ENCODE measurements at regions not wholly inside any gene's neighbourhood (a gene's known extent, or its start where the extent isn't known, plus 50 kb on each side); places are given as distances from the start of the nearest gene placed in this dataset.

DNA sequence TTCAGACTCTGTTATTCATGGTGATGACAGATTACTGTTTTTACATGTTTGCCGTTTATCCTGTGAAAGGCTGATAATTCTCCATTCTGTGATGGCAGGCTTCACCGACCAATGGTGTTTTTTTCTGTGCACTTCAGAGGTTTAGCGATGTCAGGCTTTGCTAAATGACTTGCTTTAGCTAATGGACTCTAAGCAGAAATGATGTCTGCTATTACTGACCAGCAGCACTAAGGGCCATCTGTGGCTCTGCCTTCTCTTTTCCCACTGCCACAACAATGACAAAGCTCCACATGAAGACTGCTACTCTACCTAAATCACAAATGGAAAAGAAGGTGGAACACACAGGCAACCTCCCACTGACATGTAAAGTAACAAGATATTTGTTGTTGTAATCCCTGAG, 68.4 kb upstream of the ALB start:
- Histone ChIP-seq H2BK12ac (ENCODE audit: low read depth, low read length) (no peak overlapping the region), H3K79me2 (ENCODE audit: control insufficient read depth in 1 of 2, insufficient read depth in 2 of 2, low read length in 2 of 2) (no peaks in the 10 kb centered on the region), H3K4me3 (ENCODE audit: extremely low read depth in 1 of 4, insufficient read depth in 2 of 4, low read depth in 3 of 4, low read length in 4 of 4) (no peak overlapping the region), H4K8ac (ENCODE audit: extremely low read depth, insufficient read depth, low read length) (no peak overlapping the region), H3K4ac (replicated peaks; ENCODE audit: insufficient read length, low read depth, low read length) (no peak overlapping the region), H2BK15ac (ENCODE audit: low read length) (no peak overlapping the region), H3K27ac (ENCODE audit: low read depth, low read length) (no peak overlapping the region), H2BK5ac (ENCODE audit: low read depth, low read length) (no peak overlapping the region), H3K23ac (ENCODE audit: insufficient read length) (no peak overlapping the region), H3K4me1 (replicated peaks in 1 of 4; ENCODE audit: control insufficient read depth in 3 of 4, insufficient read depth in 4 of 4, low read length in 3 of 4) (no peaks in the 10 kb centered on the region), H2AFZ (ENCODE audit: low read length) (no peak overlapping the region), H4K91ac (replicated peaks; ENCODE audit: insufficient read length, low read length) (no peak overlapping the region), H3K18ac (ENCODE audit: extremely low read depth, low read length) (no peak overlapping the region), H3K36me3 (ENCODE audit: control insufficient read depth in 2 of 4, insufficient read depth in 4 of 4, low read length in 3 of 4) (no peaks in the 10 kb centered on the region), H2BK120ac (replicated peaks; ENCODE audit: low read depth, low read length) (no peak overlapping the region), H4K20me1 (replicated peaks in 1 of 2; ENCODE audit: control insufficient read depth in 1 of 2, insufficient read depth in 2 of 2, low read length in 2 of 2) (no peaks in the 10 kb centered on the region), H3K23me2 (ENCODE audit: low read depth, low read length) (no peaks in the 10 kb centered on the region), H3K79me1 (ENCODE audit: low read depth, low read length) (no peaks in the 10 kb centered on the region), H2BK20ac (ENCODE audit: low read length) (no peak overlapping the region), H4K5ac (ENCODE audit: insufficient read length, low read depth, low read length) (no peak overlapping the region), H3K27me3 (replicated peaks in 1 of 4; ENCODE audit: control insufficient read depth in 3 of 4, extremely low read depth in 1 of 4, insufficient read depth in 3 of 4, low read length in 3 of 4) (no peaks in the 10 kb centered on the region), H2AK5ac (ENCODE audit: low read depth, low read length) (no peak overlapping the region), H3K56ac (replicated peaks; ENCODE audit: insufficient read length, low read depth, low read length) (no peak overlapping the region), H3K4me2 (ENCODE audit: insufficient read depth in 1 of 2, low read depth in 2 of 2, low read length in 2 of 2) (no peak overlapping the region), H3K14ac (ENCODE audit: insufficient read length) (no peak overlapping the region), H3K9me3 (ENCODE audit: insufficient read depth in 2 of 2, low read depth in 1 of 2, low read length in 1 of 2) (0 out of 4 replicates have a peak, but pooled peaks cover 0 to 7% of the 10 kb centered on the region in 2 experiments), H3K9ac (replicated peaks in 1 of 4; ENCODE audit: extremely low read depth in 1 of 4, low read depth in 3 of 4, low read length in 3 of 4) (no peak overlapping the region)
- peak; percentile 13 for FAIRE-seq
- 100% methylated on average over 3 of the region's 3 CpGs; no CpG with 5 or more reads in 1 of the 2 experiments for WGBS, 2 experiments (ENCODE audit: extremely low coverage in 1 of 2, insufficient coverage in 1 of 2, insufficient read length in 1 of 2, insufficient replicate concordance in 2 of 2, low coverage in 1 of 2, low lambda C conversion rate in 2 of 2, missing lambda C conversion rate in 1 of 2)
- no peak for DNase-seq (ENCODE audit: low read depth in 1 of 2, low spot score in 2 of 2)
- ChIA-PET POLR2A (ENCODE audit: partially characterized antibody) (no interaction called here), CTCF (ENCODE audit: partially characterized antibody) (no interaction called here)
- TF ChIP-seq, protein P1, sequence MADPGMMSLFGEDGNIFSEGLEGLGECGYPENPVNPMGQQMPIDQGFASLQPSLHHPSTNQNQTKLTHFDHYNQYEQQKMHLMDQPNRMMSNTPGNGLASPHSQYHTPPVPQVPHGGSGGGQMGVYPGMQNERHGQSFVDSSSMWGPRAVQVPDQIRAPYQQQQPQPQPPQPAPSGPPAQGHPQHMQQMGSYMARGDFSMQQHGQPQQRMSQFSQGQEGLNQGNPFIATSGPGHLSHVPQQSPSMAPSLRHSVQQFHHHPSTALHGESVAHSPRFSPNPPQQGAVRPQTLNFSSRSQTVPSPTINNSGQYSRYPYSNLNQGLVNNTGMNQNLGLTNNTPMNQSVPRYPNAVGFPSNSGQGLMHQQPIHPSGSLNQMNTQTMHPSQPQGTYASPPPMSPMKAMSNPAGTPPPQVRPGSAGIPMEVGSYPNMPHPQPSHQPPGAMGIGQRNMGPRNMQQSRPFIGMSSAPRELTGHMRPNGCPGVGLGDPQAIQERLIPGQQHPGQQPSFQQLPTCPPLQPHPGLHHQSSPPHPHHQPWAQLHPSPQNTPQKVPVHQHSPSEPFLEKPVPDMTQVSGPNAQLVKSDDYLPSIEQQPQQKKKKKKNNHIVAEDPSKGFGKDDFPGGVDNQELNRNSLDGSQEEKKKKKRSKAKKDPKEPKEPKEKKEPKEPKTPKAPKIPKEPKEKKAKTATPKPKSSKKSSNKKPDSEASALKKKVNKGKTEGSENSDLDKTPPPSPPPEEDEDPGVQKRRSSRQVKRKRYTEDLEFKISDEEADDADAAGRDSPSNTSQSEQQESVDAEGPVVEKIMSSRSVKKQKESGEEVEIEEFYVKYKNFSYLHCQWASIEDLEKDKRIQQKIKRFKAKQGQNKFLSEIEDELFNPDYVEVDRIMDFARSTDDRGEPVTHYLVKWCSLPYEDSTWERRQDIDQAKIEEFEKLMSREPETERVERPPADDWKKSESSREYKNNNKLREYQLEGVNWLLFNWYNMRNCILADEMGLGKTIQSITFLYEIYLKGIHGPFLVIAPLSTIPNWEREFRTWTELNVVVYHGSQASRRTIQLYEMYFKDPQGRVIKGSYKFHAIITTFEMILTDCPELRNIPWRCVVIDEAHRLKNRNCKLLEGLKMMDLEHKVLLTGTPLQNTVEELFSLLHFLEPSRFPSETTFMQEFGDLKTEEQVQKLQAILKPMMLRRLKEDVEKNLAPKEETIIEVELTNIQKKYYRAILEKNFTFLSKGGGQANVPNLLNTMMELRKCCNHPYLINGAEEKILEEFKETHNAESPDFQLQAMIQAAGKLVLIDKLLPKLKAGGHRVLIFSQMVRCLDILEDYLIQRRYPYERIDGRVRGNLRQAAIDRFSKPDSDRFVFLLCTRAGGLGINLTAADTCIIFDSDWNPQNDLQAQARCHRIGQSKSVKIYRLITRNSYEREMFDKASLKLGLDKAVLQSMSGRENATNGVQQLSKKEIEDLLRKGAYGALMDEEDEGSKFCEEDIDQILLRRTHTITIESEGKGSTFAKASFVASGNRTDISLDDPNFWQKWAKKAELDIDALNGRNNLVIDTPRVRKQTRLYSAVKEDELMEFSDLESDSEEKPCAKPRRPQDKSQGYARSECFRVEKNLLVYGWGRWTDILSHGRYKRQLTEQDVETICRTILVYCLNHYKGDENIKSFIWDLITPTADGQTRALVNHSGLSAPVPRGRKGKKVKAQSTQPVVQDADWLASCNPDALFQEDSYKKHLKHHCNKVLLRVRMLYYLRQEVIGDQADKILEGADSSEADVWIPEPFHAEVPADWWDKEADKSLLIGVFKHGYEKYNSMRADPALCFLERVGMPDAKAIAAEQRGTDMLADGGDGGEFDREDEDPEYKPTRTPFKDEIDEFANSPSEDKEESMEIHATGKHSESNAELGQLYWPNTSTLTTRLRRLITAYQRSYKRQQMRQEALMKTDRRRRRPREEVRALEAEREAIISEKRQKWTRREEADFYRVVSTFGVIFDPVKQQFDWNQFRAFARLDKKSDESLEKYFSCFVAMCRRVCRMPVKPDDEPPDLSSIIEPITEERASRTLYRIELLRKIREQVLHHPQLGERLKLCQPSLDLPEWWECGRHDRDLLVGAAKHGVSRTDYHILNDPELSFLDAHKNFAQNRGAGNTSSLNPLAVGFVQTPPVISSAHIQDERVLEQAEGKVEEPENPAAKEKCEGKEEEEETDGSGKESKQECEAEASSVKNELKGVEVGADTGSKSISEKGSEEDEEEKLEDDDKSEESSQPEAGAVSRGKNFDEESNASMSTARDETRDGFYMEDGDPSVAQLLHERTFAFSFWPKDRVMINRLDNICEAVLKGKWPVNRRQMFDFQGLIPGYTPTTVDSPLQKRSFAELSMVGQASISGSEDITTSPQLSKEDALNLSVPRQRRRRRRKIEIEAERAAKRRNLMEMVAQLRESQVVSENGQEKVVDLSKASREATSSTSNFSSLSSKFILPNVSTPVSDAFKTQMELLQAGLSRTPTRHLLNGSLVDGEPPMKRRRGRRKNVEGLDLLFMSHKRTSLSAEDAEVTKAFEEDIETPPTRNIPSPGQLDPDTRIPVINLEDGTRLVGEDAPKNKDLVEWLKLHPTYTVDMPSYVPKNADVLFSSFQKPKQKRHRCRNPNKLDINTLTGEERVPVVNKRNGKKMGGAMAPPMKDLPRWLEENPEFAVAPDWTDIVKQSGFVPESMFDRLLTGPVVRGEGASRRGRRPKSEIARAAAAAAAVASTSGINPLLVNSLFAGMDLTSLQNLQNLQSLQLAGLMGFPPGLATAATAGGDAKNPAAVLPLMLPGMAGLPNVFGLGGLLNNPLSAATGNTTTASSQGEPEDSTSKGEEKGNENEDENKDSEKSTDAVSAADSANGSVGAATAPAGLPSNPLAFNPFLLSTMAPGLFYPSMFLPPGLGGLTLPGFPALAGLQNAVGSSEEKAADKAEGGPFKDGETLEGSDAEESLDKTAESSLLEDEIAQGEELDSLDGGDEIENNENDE (IDR thresholded peaks at IDR 0.05; ENCODE audit: insufficient replicate concordance, low read length): no peak
